Daoy (cell line): ENCODE measurements at regions not wholly inside any gene's neighbourhood (a gene's known extent, or its start where the extent isn't known, plus 50 kb on each side); places are given as distances from the start of the nearest gene placed in this dataset.

Source experiments
- DNase-seq: peaks from one replicate; pipeline ENCODE4 v3.0.0-alpha.2; 2015; ENCODE audit warnings: low read depth

DNA sequence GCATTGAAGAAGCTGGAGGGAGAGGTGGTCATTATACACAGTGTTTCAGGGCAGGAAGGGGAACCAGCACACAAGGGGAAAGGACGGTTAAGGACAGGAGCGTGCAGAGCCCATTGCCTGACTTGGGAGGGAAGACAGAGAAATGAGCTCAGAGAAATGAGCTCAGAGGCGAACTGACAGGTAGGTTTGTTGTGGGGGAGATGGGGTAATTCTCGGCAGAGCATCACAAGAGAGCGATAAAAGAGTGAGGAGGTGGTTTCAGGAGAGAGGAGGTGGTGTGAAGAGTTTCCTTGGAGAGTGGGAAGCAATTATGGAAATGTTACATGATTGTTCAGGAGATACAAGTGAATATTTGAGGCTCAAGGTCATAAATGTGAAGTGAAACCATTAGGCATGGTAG is 61.0 kb downstream of the MRGPRX1 start:
- DNase-seq = no peak

DNA sequence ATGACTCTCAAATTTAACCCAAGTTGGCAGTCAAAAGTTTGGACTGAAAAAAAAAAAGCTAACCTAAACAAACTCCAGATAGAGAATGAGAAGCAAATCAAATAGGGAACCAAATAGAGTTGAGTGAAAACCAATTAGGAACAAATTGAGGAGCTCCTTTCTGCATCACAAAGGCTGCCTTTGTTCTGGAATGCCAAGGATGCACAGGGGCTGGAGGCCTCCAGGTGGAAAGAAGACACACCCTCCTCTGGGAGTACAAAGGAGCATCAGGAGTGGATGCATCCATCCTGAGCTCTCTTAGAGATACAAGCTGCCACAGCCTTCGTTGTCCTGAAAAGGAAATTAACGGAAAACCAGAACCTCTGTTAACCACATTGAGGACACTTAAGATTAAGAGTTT is 73.3 kb downstream of the MRGPRX1 start:
- DNase-seq = no peak

DNA sequence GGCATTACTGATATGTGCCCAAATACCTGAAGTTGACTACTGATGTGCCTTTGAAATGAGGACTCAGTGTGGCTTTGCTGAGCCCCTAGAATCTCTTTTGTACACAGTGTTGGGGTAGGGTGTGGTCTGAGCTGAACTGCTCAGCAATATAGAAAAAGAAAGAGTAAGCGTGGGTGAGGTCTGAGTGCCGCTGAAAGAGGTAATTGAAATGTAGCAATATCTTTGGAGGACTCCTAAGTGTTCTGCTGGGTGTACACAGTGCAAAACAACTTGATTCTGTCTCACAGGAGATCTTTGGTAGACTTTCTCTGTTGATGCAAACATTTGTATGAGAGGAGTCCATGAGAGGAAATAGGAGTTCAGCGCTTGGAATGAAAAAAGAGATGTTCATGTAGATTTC is 73.7 kb upstream of the PTPN5 start:
- DNase-seq = no peak

DNA sequence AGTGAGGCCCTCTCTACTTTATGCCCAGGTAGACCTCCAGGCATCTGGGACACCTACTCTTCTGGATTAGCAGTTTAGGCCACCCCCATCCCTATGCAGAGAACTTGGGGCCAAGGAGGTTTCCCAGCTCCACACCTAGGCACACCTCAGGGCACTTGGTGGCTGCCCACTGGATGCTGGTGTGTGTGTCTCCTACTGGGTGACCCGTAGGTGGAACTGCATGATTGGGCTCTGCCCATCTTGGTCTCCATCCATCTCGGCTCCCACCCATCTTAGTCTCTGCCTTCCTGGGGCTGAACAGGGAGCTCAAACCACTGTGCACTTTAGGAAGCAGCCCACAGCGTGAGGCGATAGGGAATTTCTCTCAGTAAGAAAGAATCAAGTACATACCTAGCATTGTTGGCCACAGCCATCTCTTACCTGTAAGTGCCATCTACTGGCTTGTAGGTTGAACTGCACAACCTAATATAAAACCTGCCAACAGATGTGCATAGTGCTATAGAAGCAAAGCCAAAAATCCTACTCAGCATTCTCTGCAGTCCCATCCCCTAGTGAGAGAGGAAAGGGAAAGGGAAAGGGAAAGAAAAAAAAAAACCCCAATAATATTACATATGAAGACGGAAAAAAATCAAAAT is 61.6 kb upstream of the PTPN5 start:
- peak; percentile 23 for DNase-seq

DNA sequence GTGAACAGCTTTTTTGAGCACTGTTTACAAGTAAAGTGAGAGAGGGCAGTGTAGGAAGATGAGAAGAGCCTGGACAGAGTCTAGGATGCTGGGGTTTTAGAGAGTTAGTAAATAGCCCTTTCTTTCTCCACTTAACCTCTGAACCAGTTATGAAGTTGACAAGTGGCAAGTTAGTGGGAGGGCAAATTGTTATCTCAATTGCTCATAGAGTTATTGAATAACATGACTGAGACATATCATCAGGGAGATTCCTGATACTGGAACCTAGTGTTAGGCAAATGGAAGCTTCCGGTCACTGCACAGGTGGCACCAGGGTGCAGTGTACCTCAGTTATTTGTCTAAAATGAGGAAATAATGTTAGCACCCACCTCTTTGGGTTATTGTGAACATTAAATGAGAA is 57.8 kb upstream of the PTPN5 start:
- no peak for DNase-seq

DNA sequence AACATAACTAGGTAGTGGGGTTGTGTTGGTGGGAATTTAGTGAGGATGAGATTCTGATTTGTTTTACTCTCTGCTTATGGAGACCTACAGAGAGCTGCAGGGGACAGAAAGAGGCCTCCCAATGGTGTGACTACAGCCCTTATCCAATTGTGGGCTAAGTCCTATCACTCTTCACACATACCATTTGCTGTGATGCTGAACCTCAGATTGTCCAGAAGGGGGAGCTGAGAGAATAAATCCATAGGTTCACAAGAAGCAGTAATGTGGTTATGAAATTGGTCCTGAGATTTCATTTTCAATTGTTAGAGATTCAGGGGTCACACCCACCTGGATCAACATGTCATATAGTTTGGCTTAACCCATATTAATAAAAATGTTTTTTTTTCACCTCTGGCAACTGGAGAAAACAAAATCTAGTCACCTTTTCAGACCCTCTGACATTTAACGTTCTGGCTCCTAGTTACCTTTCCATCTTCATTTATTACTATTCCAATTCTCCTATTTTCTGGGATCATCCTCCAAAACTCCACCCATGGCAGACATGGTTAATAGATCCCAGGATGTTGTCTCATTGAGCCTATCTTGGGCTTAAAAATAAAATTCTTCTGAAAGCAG is 53.3 kb upstream of the PTPN5 start:
- DNase-seq = no peak
